K562 (cell line): ENCODE measurements at regions not wholly inside any gene's neighbourhood (a gene's known extent, or its start where the extent isn't known, plus 50 kb on each side); places are given as distances from the start of the nearest gene placed in this dataset.

Experiments
- ATAC-seq: fragments of 200-7000 bp; cut with Tn5 transposase; 3 replicates; pipeline ENCODE4 v1.9.1; 2020; ENCODE audit warnings: moderate library complexity
- BruUV-seq: library from RNA; stranded (reverse); fragments of 400-500 nt; replicated peaks from 2 replicates; lab custom pipeline; 2021; lab: Mats Ljungman, UMichigan
- CTCF ChIA-PET: fragments of 300-600 bp; formaldehyde crosslinking; extraction: SDS; loops from one replicate; lab custom pipeline; 2021; ENCODE audit warnings: low intra/inter-chr PET ratio; lab: Yijun Ruan, JAX
- POLR2A ChIA-PET: fragments of 300-600, 350-650 bp; sonication (Branson Sonifier 250); formaldehyde crosslinking; extraction: SDS; loops from one replicate; lab custom pipeline; 2021; ENCODE audit warnings: antibody characterized with exemption, inconsistent platforms; lab: Yijun Ruan, JAX
- DNase-seq, 4 experiments: peaks; one replicate each; pipeline versions ENCODE4 v3.0.0 to v3.0.0-alpha.2; 2011 to 2018; ENCODE audit warnings: low spot score in 3 of 4, mixed read lengths in 3 of 4; ENCODE audit errors: extremely low read depth in 1 of 4
- FAIRE-seq: peaks from 2 replicates; lab custom pipeline; 2011; peaks lifted over from hg19 to GRCh38; lab: Jason Lieb, UNC
- H2AFZ ChIP-seq: 2 replicates; pipeline ENCODE4 v1.6.0; 2011; ENCODE audit warnings: low read depth, low read length, control low read depth, inconsistent platforms
- H3K27ac ChIP-seq: fragments of 200-600 bp; 3 replicates; pipeline ENCODE4 v1.8.0; 2011; ENCODE audit warnings: low read depth, mild to moderate bottlenecking, control low read depth, inconsistent platforms, low read length, moderate library complexity, mixed read lengths; ENCODE audit errors: extremely low read depth
- H3K27me3 ChIP-seq, 2 experiments: fragments of 300-600 bp in 1 of 2; 2 replicates in 1 of 2; 3 replicates in 1 of 2; pipeline versions ENCODE4 v1.6.0 to v1.8.0; 2011; ENCODE audit warnings: inconsistent platforms in 2 of 2, low read length in 2 of 2, mild to moderate bottlenecking in 1 of 2, mixed read lengths in 1 of 2, moderate library complexity in 1 of 2; ENCODE audit not compliant: control insufficient read depth in 2 of 2, insufficient read depth in 2 of 2
- H3K36me3 ChIP-seq: fragments of 300-600 bp; 3 replicates; pipeline ENCODE4 v1.8.0; 2011; ENCODE audit warnings: mild to moderate bottlenecking, low read length, inconsistent platforms; ENCODE audit not compliant: control insufficient read depth, insufficient read depth
- H3K4me1 ChIP-seq, 2 experiments: fragments of 200-600 bp in 1 of 2; replicated peaks in 1 of 2; 2 replicates in 1 of 2; 3 replicates in 1 of 2; pipeline versions ENCODE4 v1.5.1 to v1.8.0; 2011; ENCODE audit warnings: inconsistent platforms in 2 of 2, low read length in 2 of 2, mild to moderate bottlenecking in 1 of 2, mixed read lengths in 1 of 2, moderate library complexity in 1 of 2; ENCODE audit not compliant: control insufficient read depth in 2 of 2, insufficient read depth in 2 of 2
- H3K4me2 ChIP-seq: 2 replicates; pipeline ENCODE4 v1.6.1; 2011; ENCODE audit warnings: low read length, control low read depth, inconsistent platforms, mixed read lengths; ENCODE audit not compliant: insufficient read depth
- H3K4me3 ChIP-seq: fragments of 200-600 bp; sonication (generic), shearing (Covaris generic); 2 replicates; pipeline ENCODE4 v1.5.1; 2016; ENCODE audit warnings: control low read depth, inconsistent platforms
- H3K79me2 ChIP-seq: fragments of 200-600 bp; 3 replicates; pipeline ENCODE4 v1.8.0; 2011; ENCODE audit warnings: low read length, inconsistent platforms; ENCODE audit not compliant: control insufficient read depth, insufficient read depth
- H3K9ac ChIP-seq, 2 experiments: 2 replicates each; pipeline versions ENCODE4 v1.6.0 to v1.6.1; 2011; ENCODE audit warnings: low read depth in 2 of 2, low read length in 2 of 2, control low read depth in 1 of 2, inconsistent platforms in 1 of 2, mild to moderate bottlenecking in 1 of 2, mixed read lengths in 1 of 2; ENCODE audit not compliant: insufficient read depth in 1 of 2
- H3K9me1 ChIP-seq: one replicate; pipeline ENCODE4 v1.6.0; 2011; ENCODE audit warnings: inconsistent platforms, mild to moderate bottlenecking, low read length, moderate library complexity; ENCODE audit not compliant: control insufficient read depth, insufficient read depth
- H3K9me3 ChIP-seq: replicated peaks from 2 replicates; pipeline ENCODE4 v1.5.1; 2011; ENCODE audit warnings: low read depth, low read length, inconsistent platforms; ENCODE audit not compliant: control insufficient read depth, insufficient read depth
- H4K20me1 ChIP-seq: replicated peaks from 2 replicates; pipeline ENCODE4 v1.6.1; 2011; ENCODE audit warnings: low read length, inconsistent platforms, mixed read lengths; ENCODE audit not compliant: control insufficient read depth, insufficient read depth
- ATF1 ChIP-seq, 2 experiments: fragments of 450-650 bp in 1 of 2; IDR thresholded peaks; 2 replicates each; pipeline ENCODE4 v1.6.1; 2016; ENCODE audit warnings: missing compliant biosample characterization in 1 of 2, missing genetic modification characterization in 1 of 2
- GABPA ChIP-seq: fragments of 200-800 bp; sonication (Bioruptor generic); conservative IDR thresholded peaks from 2 replicates; pipeline ENCODE4 v1.6.1; 2016; ENCODE audit warnings: low read depth, missing genetic modification characterization, missing compliant biosample characterization
- GABPB1 ChIP-seq: sonication (generic); formaldehyde crosslinking; IDR thresholded peaks from 2 replicates; pipeline ENCODE4 v1.8.0; 2022; ENCODE audit warnings: mild to moderate bottlenecking, missing genetic modification reagents
- MAFK ChIP-seq: IDR thresholded peaks from 2 replicates; pipeline ENCODE4 v1.6.1; 2011; ENCODE audit warnings: low read length, improper control_type of control experiment
- RBM34 ChIP-seq: fragments of 200-400 bp; formaldehyde crosslinking; IDR thresholded peaks from 2 replicates; pipeline ENCODE4 v1.6.1; 2018; ENCODE audit warnings: low read length, borderline replicate concordance; ENCODE audit not compliant: insufficient read depth
- TCF3 ChIP-seq: sonication (generic); formaldehyde crosslinking; IDR thresholded peaks from 2 replicates; pipeline ENCODE4 v1.4.0; 2020; ENCODE audit warnings: mild to moderate bottlenecking, missing genetic modification reagents
- ZNF512 ChIP-seq: IDR thresholded peaks from 2 replicates; pipeline ENCODE4 v1.6.1; 2016; ENCODE audit warnings: missing genetic modification characterization, missing compliant biosample characterization
- WGBS: fragments of 100-300 bp; shearing (Covaris generic); methylation state at CpG from one replicate; pipeline ENCODE4 v1.1.6; 2016; ENCODE audit warnings: low coverage, mixed read lengths; ENCODE audit not compliant: insufficient coverage; ENCODE audit errors: missing lambda C conversion rate; 5-methylcytosine and 5-hydroxymethylcytosine counted together
- in situ Hi-C: fragments of 300-500 bp; cut with MboI; formaldehyde crosslinking; loops from 4 replicates; pipeline ENCODE4 v1.15.0; 2018; ENCODE audit warnings: inconsistent platforms, mixed read lengths
- intact Hi-C: fragments of 100-400 bp; cut with micrococcal nuclease; formaldehyde crosslinking; loops from 2 replicates; pipeline ENCODE4 v1.14.2; 2022

GRCh38 chr13:64662887-64663593, 2567.1 kb downstream of the PCDH9 start:
- POLR2A ChIA-PET, result no interaction called here

More at GRCh38 chr13:64662887-64663593, 2567.1 kb downstream of the PCDH9 start:
- no peak overlapping the region for H2AFZ ChIP-seq
- no peak for DNase-seq
- H3K9me1 ChIP-seq, result no peaks in the 10 kb centered on the region
- H3K4me1 ChIP-seq, result no peaks in the 10 kb centered on the region
- H3K36me3 ChIP-seq, result no peaks in the 10 kb centered on the region
- H3K79me2 ChIP-seq, result no peaks in the 10 kb centered on the region
- FAIRE-seq, result no peak
- 0% methylated on average over 6 of the region's 7 CpGs for WGBS
- intact Hi-C loops (no loop called here), in situ Hi-C loops (no loop called here)
- CTCF ChIA-PET, result no interaction called here
- no peak overlapping the region for H3K9ac ChIP-seq
- BruUV-seq, result no TSS peak
- H3K27ac ChIP-seq, result no peak overlapping the region
- H3K4me3 ChIP-seq, result no peak overlapping the region
- no peak for TF ChIP-seq GABPA (tag)
- TF ChIP-seq MAFK, result no peak
- no peak for TF ChIP-seq ATF1 (CRISPR knock-in tag; IDR thresholded peaks at IDR 0.05)
- TF ChIP-seq ATF1 (tag; IDR thresholded peaks at IDR 0.05), result no peak
- TF ChIP-seq TCF3 (CRISPR knock-in tag), result no peak
- no peak for TF ChIP-seq ZNF512 (tag)
- no peak for TF ChIP-seq RBM34
- no peak for TF ChIP-seq GABPB1
- no peak overlapping the region for H3K4me2 ChIP-seq
- H3K9me3 ChIP-seq, result no peaks in the 10 kb centered on the region
- H4K20me1 ChIP-seq, result no peaks in the 10 kb centered on the region
- no peaks in the 10 kb centered on the region for H3K27me3 ChIP-seq
- no peak for ATAC-seq
